Adrenal gland (tissue), 9 donors: ENCODE measurements at regions not wholly inside any gene's neighbourhood (a gene's known extent, or its start where the extent isn't known, plus 50 kb on each side); places are given as distances from the start of the nearest gene placed in this dataset.
A peak's percentile ranks its signal among the peaks of the same experiment; 100 is the strongest.

Source experiments
- DNase-seq, 7 donors: peaks; one replicate each; pipeline ENCODE4 v3.0.0-alpha.2; 2019 to 2020
- H3K27ac ChIP-seq, 5 donors: fragments of 200-600 bp; sonication (generic) in 4 of 5; 1 replicate in 3 of 5; 2 replicates in 2 of 5; pipeline versions ENCODE4 v1.5.1 to v1.8.0; 2016 to 2020; ENCODE audit warnings: mild to moderate bottlenecking in 1 of 5
- H3K27me3 ChIP-seq: fragments of 200-600 bp; 2 replicates; pipeline ENCODE4 v1.8.0; 2021
- H3K36me3 ChIP-seq, 2 donors: fragments of 200-600 bp; replicated peaks in 1 of 2; 1 replicate in 1 of 2; 2 replicates in 1 of 2; pipeline versions ENCODE4 v1.5.1 to v1.8.0; 2018 to 2022
- H3K4me1 ChIP-seq, 2 donors: fragments of 200-600 bp; replicated peaks in 1 of 2; 1 replicate in 1 of 2; 2 replicates in 1 of 2; pipeline versions ENCODE4 v1.5.1 to v1.8.0; 2018 to 2021
- H3K4me3 ChIP-seq, 4 donors: fragments of 200-600 bp; sonication (generic) in 3 of 4; one replicate each; pipeline ENCODE4 v1.5.1; 2016 to 2018
- H3K9me3 ChIP-seq, 3 donors: fragments of 200-600 bp; sonication (generic) in 1 of 3; replicated peaks in 1 of 3; 1 replicate in 2 of 3; 2 replicates in 1 of 3; pipeline versions ENCODE4 v1.5.1 to v1.8.0; 2016 to 2021
- POLR2A ChIP-seq, 2 donors: fragments of 450-650 bp; IDR thresholded peaks; one replicate each; pipeline ENCODE4 v1.6.1; 2017; ENCODE audit warnings: antibody characterized with exemption in 2 of 2, mild to moderate bottlenecking in 2 of 2, moderate library complexity in 1 of 2
- WGBS, 4 donors: extraction: QIAGEN DNeasy Blood & Tissue Kit in 2 of 4; methylation state at CpG; one replicate each; pipeline versions ENCODE4 v1.1.5 to v1.1.7; 2013 to 2017; 5-methylcytosine and 5-hydroxymethylcytosine counted together
- intact Hi-C, 2 donors: fragments of 100-400 bp; cut with DNase I; formaldehyde crosslinking; loops; one replicate each; pipeline versions ENCODE4 v1.14.1 to v1.15.0; 2022 to 2023
- TF ChIP-seq, protein P1 (sequence below), 6 experiments: fragments of 450-650 bp in 4 of 6; fragments of 200-600 bp in 2 of 6; sonication (generic) in 1 of 6; IDR thresholded peaks; 1 replicate in 5 of 6; 2 replicates in 1 of 6; pipeline versions ENCODE4 v1.5.1 to v1.8.0; 2016 to 2021; ENCODE audit warnings: antibody characterized with exemption in 6 of 6, mild to moderate bottlenecking in 2 of 6, moderate library complexity in 1 of 6
- donor health status: healthy with polysubstance abuse.
- donor health status: Bipolar disorder and iron deficiency.
- donor health status: DM: yes; HTN: yes; CAD: no.
- donor health status: DM: no; HTN: no; CAD: no.
- donor health status: DM: no; HTN: no; CAD: no.

DNA sequence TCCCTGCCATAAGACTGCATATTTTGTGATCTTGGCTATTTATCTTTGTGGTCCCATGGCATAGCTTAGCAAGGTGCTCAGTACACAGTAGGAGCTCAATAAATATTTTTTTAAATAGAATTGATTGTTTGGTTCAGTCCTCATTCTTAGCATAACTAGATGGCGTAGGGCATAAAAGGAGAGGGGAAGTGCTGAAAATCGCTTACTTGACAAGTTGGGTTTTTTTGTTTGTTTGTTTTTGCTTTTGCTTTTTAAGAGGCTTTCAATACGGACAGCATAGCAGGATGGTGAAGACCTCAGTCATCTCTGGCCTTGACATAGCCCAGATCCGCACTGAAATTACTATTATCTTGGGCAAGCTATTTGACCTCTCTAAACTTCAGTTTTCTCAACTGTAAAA is 86.6 kb upstream of the RANBP3L start:
- Histone ChIP-seq H3K9me3 (no peaks in the 10 kb centered on the region), H3K27me3 (no peaks in the 10 kb centered on the region), H3K27ac (peak overlapping the region; percentile 4 to 73 (median 26)), H3K4me3 (no peak overlapping the region), H3K4me1 (peaks cover 0 to 4% of the 10 kb centered on the region in 2 donors), H3K36me3 (no peaks in the 10 kb centered on the region)
- 55 to 81% (median 61%) methylated on average over 4 of the region's 4 CpGs for WGBS, 4 donors
- intact Hi-C loops = no loop called here
- DNase-seq = no peak
- TF ChIP-seq POLR2A (IDR thresholded peaks at IDR 0.05) = no peak
- TF ChIP-seq, protein P1, sequence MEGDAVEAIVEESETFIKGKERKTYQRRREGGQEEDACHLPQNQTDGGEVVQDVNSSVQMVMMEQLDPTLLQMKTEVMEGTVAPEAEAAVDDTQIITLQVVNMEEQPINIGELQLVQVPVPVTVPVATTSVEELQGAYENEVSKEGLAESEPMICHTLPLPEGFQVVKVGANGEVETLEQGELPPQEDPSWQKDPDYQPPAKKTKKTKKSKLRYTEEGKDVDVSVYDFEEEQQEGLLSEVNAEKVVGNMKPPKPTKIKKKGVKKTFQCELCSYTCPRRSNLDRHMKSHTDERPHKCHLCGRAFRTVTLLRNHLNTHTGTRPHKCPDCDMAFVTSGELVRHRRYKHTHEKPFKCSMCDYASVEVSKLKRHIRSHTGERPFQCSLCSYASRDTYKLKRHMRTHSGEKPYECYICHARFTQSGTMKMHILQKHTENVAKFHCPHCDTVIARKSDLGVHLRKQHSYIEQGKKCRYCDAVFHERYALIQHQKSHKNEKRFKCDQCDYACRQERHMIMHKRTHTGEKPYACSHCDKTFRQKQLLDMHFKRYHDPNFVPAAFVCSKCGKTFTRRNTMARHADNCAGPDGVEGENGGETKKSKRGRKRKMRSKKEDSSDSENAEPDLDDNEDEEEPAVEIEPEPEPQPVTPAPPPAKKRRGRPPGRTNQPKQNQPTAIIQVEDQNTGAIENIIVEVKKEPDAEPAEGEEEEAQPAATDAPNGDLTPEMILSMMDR (IDR thresholded peaks at IDR 0.05) = no peak

GRCh38 chr5:36389245-36389644 is 87.5 kb upstream of the RANBP3L start:
- Histone ChIP-seq H3K27ac (peak overlapping the region in 3 of 5 donors; percentile 19 to 73 (median 37)), H3K4me1 (peaks cover 0 to 4% of the 10 kb centered on the region in 2 donors), H3K9me3 (no peaks in the 10 kb centered on the region), H3K36me3 (no peaks in the 10 kb centered on the region), H3K4me3 (no peak overlapping the region), H3K27me3 (no peaks in the 10 kb centered on the region)
- intact Hi-C loops = no loop called here
- 44 to 67% (median 61%) methylated on average over 3 to 4 of the region's 4 CpGs for WGBS, 4 donors
- peak; percentile 24 to 64 (median 41) for DNase-seq
- no peak for TF ChIP-seq POLR2A (IDR thresholded peaks at IDR 0.05)
- TF ChIP-seq, protein P1 (IDR thresholded peaks at IDR 0.05) = no peak

DNA sequence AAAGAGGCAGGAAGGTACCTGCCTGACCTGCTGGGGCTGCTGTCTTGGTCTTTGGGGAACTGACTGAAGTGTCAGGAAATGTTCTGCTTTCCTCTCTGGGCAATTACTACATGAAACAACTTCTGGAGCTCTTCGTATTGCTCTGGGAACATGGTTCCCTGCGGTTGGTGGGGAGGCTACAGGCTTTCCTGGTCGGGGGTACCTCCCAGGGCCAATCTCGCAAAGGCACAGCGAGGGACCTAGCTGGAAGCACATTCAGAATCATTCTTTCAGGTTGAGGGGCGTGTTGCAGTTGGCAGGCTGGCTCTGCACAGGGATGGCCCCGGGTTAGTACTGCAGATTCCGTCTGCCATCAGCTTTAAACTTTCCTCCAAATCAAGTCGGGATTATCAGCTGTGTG is 88.9 kb upstream of the RANBP3L start:
- Histone ChIP-seq H3K27ac (no peak overlapping the region), H3K27me3 (no peaks in the 10 kb centered on the region), H3K4me1 (peaks cover 0 to 4% of the 10 kb centered on the region in 2 donors), H3K9me3 (no peaks in the 10 kb centered on the region), H3K36me3 (no peaks in the 10 kb centered on the region), H3K4me3 (no peak overlapping the region)
- intact Hi-C loops = loop anchor here in 1 of 2 donors (10.0 kb wide), 1 partner anchor 216 kb away; no protein-coding TSS in a partner anchor
- 66 to 84% (median 72%) methylated on average over 4 to 9 of the region's 9 CpGs for WGBS, 4 donors
- TF ChIP-seq POLR2A (IDR thresholded peaks at IDR 0.05) = no peak
- TF ChIP-seq, protein P1 (IDR thresholded peaks at IDR 0.05) = no peak
- DNase-seq = no peak

DNA sequence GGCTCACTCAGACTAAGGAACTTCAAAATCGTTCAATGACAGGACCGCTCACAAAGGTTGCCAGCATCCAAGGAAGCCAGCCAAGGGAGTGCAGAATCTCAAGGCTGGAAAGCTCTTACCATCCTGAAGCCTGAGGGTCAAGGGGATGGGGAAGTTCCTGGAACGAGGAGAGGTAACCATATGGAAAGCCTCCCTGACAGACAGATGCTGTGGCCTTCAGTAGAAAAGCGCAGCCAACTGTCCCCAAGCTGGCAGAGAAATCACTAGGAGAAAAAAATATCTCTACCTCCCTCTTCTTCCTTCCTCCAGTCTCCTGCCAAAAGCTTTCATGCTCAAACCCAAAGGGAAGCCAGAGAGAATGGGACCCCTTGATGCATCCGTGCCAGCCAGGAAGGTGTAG is 90.5 kb upstream of the RANBP3L start:
- DNase-seq = no peak
- no peak overlapping the region for H3K4me3 ChIP-seq
- intact Hi-C loops = loop anchor here in 1 of 2 donors (10.0 kb wide), 1 partner anchor 217 kb away; no protein-coding TSS in a partner anchor
- peaks cover 0 to 4% of the 10 kb centered on the region in 2 donors for H3K4me1 ChIP-seq
- no peaks in the 10 kb centered on the region for H3K36me3 ChIP-seq
- no peak for TF ChIP-seq POLR2A (IDR thresholded peaks at IDR 0.05)
- TF ChIP-seq, protein P1 (IDR thresholded peaks at IDR 0.05) = no peak
- H3K9me3 ChIP-seq = no peaks in the 10 kb centered on the region
- no peak overlapping the region for H3K27ac ChIP-seq
- no peaks in the 10 kb centered on the region for H3K27me3 ChIP-seq
- 59 to 69% (median 65%) methylated on average over 5 of the region's 5 CpGs for WGBS, 4 donors
